Smooth muscle cell (in vitro differentiated cells): ENCODE measurements at regions not wholly inside any gene's neighbourhood (a gene's known extent, or its start where the extent isn't known, plus 50 kb on each side); places are given as distances from the start of the nearest gene placed in this dataset.

Experiments
- DNase-seq: peaks from one replicate; lab custom pipeline; 2025; ENCODE audit not compliant: unreplicated experiment; lab: John Stamatoyannopoulos, UW
- H2AFZ ChIP-seq: fragments of 200-600 bp; sonication (generic); 2 replicates; pipeline ENCODE4 v1.6.0; 2016; ENCODE audit warnings: antibody characterized with exemption, low read depth, mild to moderate bottlenecking
- H3F3A ChIP-seq: fragments of 200-600 bp; sonication (generic); 2 replicates; pipeline ENCODE4 v1.6.0; 2017; ENCODE audit warnings: antibody characterized with exemption, low read depth
- H3K27ac ChIP-seq: fragments of 200-600 bp; sonication (generic); 2 replicates; pipeline ENCODE4 v1.5.1; 2016; ENCODE audit warnings: low read depth, mild to moderate bottlenecking
- H3K27me3 ChIP-seq: fragments of 200-600 bp; sonication (generic); 2 replicates; pipeline ENCODE4 v1.6.1; 2016; ENCODE audit warnings: low read depth, mild to moderate bottlenecking
- H3K36me3 ChIP-seq: fragments of 200-600 bp; sonication (generic); 2 replicates; pipeline ENCODE4 v1.5.1; 2016; ENCODE audit warnings: low read depth
- H3K4me1 ChIP-seq: fragments of 200-600 bp; sonication (generic); 2 replicates; pipeline ENCODE4 v1.5.1; 2016; ENCODE audit warnings: low read depth
- H3K4me2 ChIP-seq: fragments of 200-600 bp; sonication (generic); 2 replicates; pipeline ENCODE4 v1.6.0; 2016; ENCODE audit warnings: mild to moderate bottlenecking
- H3K4me3 ChIP-seq: fragments of 200-600 bp; sonication (generic); 2 replicates; pipeline ENCODE4 v1.5.1; 2016; ENCODE audit warnings: mild to moderate bottlenecking
- H3K79me2 ChIP-seq: fragments of 200-600 bp; sonication (generic); 2 replicates; pipeline ENCODE4 v1.6.0; 2016; ENCODE audit warnings: low read depth, mild to moderate bottlenecking
- H3K9ac ChIP-seq: fragments of 200-600 bp; sonication (generic); 2 replicates; pipeline ENCODE4 v1.6.0; 2016; ENCODE audit warnings: low read depth
- H3K9me3 ChIP-seq: fragments of 200-600 bp; sonication (generic); replicated peaks from 2 replicates; pipeline ENCODE4 v1.5.1; 2016; ENCODE audit warnings: low read depth
- H4K20me1 ChIP-seq: fragments of 200-600 bp; sonication (generic); 2 replicates; pipeline ENCODE4 v1.6.0; 2016; ENCODE audit warnings: low read depth
- CTCF ChIP-seq: fragments of 200-600 bp; sonication (generic); IDR thresholded peaks from 2 replicates; pipeline ENCODE4 v1.5.1; 2017; ENCODE audit warnings: borderline replicate concordance, mild to moderate bottlenecking, antibody characterized with exemption; ENCODE audit not compliant: insufficient read depth, poor library complexity, severe bottlenecking
- WGBS: methylation state at CpG from one replicate; pipeline ENCODE4 v1.1.7; 2016; ENCODE audit warnings: low lambda C conversion rate; 5-methylcytosine and 5-hydroxymethylcytosine counted together

- Histone ChIP-seq H3K79me2 (no peaks in the 10 kb centered on the region), H3K4me2 (no peak overlapping the region), H3K4me1 (no peaks in the 10 kb centered on the region), H3K9me3 (no peaks in the 10 kb centered on the region), H3K9ac (no peak overlapping the region), H3K4me3 (no peak overlapping the region), H4K20me1 (no peaks in the 10 kb centered on the region), H2AFZ (no peak overlapping the region), H3K36me3 (no peaks in the 10 kb centered on the region), H3K27me3 (no peaks in the 10 kb centered on the region), H3F3A (no peaks in the 10 kb centered on the region), H3K27ac (no peak overlapping the region)
- DNase-seq: no peak
- no peak for TF ChIP-seq CTCF
Measured at GRCh38 chr9:87359264-87359663, 138.4 kb upstream of the DAPK1 start.

GRCh38 chr9:87359958-87360601 lies 137.6 kb upstream of the DAPK1 start:
- Histone ChIP-seq H3K27ac (no peak overlapping the region), H3K27me3 (no peaks in the 10 kb centered on the region), H3K9ac (no peak overlapping the region), H3F3A (no peaks in the 10 kb centered on the region), H2AFZ (no peak overlapping the region), H4K20me1 (no peaks in the 10 kb centered on the region), H3K36me3 (no peaks in the 10 kb centered on the region), H3K9me3 (no peaks in the 10 kb centered on the region), H3K79me2 (no peaks in the 10 kb centered on the region), H3K4me3 (no peak overlapping the region), H3K4me1 (no peaks in the 10 kb centered on the region), H3K4me2 (no peak overlapping the region)
- no peak for TF ChIP-seq CTCF
- DNase-seq: no peak
- 57% methylated on average over 3 of the region's 3 CpGs for WGBS

- 86% methylated on average over 9 of the region's 9 CpGs for WGBS
- Histone ChIP-seq H3K9me3 (no peaks in the 10 kb centered on the region), H3K36me3 (no peaks in the 10 kb centered on the region)
Measured at GRCh38 chr9:87370049-87370685, 127.5 kb upstream of the DAPK1 start.

More at GRCh38 chr9:87370049-87370685, 127.5 kb upstream of the DAPK1 start:
- no peak overlapping the region for H3K4me2 ChIP-seq
- no peak overlapping the region for H3K9ac ChIP-seq
- H3K27ac ChIP-seq: no peak overlapping the region
- H3K27me3 ChIP-seq: no peaks in the 10 kb centered on the region
- H3K79me2 ChIP-seq: no peaks in the 10 kb centered on the region
- H2AFZ ChIP-seq: no peak overlapping the region
- no peak for TF ChIP-seq CTCF
- no peak overlapping the region for H3K4me3 ChIP-seq
- no peaks in the 10 kb centered on the region for H3F3A ChIP-seq
- H3K4me1 ChIP-seq: peaks cover 5% of the 10 kb centered on the region
- DNase-seq: no peak
- no peaks in the 10 kb centered on the region for H4K20me1 ChIP-seq
